H1 (cell line): ENCODE measurements at regions not wholly inside any gene's neighbourhood (a gene's known extent, or its start where the extent isn't known, plus 50 kb on each side); places are given as distances from the start of the nearest gene placed in this dataset.

Experiments used
- CTCF ChIA-PET: fragments of 300-600 bp; sonication (Branson Sonifier 250); formaldehyde crosslinking; loops from one replicate; lab custom pipeline; 2021; ENCODE audit not compliant: partially characterized antibody; lab: Charles Lee
- POLR2A ChIA-PET: fragments of 300-600 bp; sonication (Branson Sonifier 250); formaldehyde crosslinking; loops from one replicate; lab custom pipeline; 2021; ENCODE audit warnings: inconsistent platforms; ENCODE audit not compliant: partially characterized antibody; lab: Charles Lee
- DNase-seq, 2 experiments: peaks; one replicate each; pipeline versions ENCODE4 v3.0.0 to v3.0.0-alpha.2; 2010 to 2022; ENCODE audit warnings: low spot score in 2 of 2, low read depth in 1 of 2, mixed read lengths in 1 of 2
- FAIRE-seq: peaks from 2 replicates; lab custom pipeline; 2011; peaks lifted over from hg19 to GRCh38; lab: Jason Lieb, UNC
- H2AFZ ChIP-seq: 2 replicates; pipeline ENCODE4 v1.8.1; 2012; ENCODE audit warnings: low read length, inconsistent platforms
- H2AK5ac ChIP-seq: 2 replicates; pipeline ENCODE4 v1.6.1; 2013; ENCODE audit warnings: low read depth, low read length
- H2BK120ac ChIP-seq: replicated peaks from 2 replicates; pipeline ENCODE3; 2013; ENCODE audit warnings: low read depth, low read length, inconsistent platforms
- H2BK12ac ChIP-seq: 2 replicates; pipeline ENCODE4 v1.6.1; 2013; ENCODE audit warnings: low read depth, low read length
- H2BK15ac ChIP-seq: 2 replicates; pipeline ENCODE4 v1.6.1; 2013; ENCODE audit warnings: low read length
- H2BK20ac ChIP-seq: 2 replicates; pipeline ENCODE4 v1.6.1; 2013; ENCODE audit warnings: low read length
- H2BK5ac ChIP-seq: 2 replicates; pipeline ENCODE4 v1.6.1; 2013; ENCODE audit warnings: low read depth, low read length
- H3K14ac ChIP-seq: 2 replicates; pipeline ENCODE4 v1.6.1; 2013; ENCODE audit warnings: inconsistent platforms; ENCODE audit not compliant: insufficient read length
- H3K18ac ChIP-seq: 2 replicates; pipeline ENCODE4 v1.6.1; 2013; ENCODE audit warnings: low read length; ENCODE audit errors: extremely low read depth
- H3K23ac ChIP-seq: 2 replicates; pipeline ENCODE4 v1.6.1; 2013; ENCODE audit warnings: inconsistent platforms; ENCODE audit not compliant: insufficient read length
- H3K23me2 ChIP-seq: 2 replicates; pipeline ENCODE4 v1.6.1; 2013; ENCODE audit warnings: low read depth, low read length
- H3K27ac ChIP-seq: 2 replicates; pipeline ENCODE4 v1.6.1; 2011; ENCODE audit warnings: low read depth, low read length, inconsistent platforms
- H3K27me3 ChIP-seq, 4 experiments: replicated peaks in 1 of 4; 1 replicate in 1 of 4; 2 replicates in 3 of 4; pipeline versions ENCODE4 v1.6.1 to v1.8.1; 2011 to 2013; ENCODE audit warnings: low read length in 3 of 4, mild to moderate bottlenecking in 3 of 4, inconsistent platforms in 2 of 4, mixed read lengths in 2 of 4, moderate library complexity in 1 of 4; ENCODE audit not compliant: control insufficient read depth in 3 of 4, insufficient read depth in 3 of 4; ENCODE audit errors: extremely low read depth in 1 of 4
- H3K36me3 ChIP-seq, 4 experiments: 2 replicates each; pipeline versions ENCODE4 v1.6.1 to v1.8.1; 2011 to 2013; ENCODE audit warnings: mild to moderate bottlenecking in 4 of 4, low read length in 3 of 4, moderate library complexity in 2 of 4, control low read depth in 1 of 4, inconsistent platforms in 1 of 4; ENCODE audit not compliant: insufficient read depth in 4 of 4, control insufficient read depth in 2 of 4
- H3K4ac ChIP-seq: replicated peaks from 2 replicates; pipeline ENCODE3; 2013; ENCODE audit warnings: low read length, low read depth, mixed read lengths, inconsistent platforms; ENCODE audit not compliant: insufficient read length
- H3K4me1 ChIP-seq, 4 experiments: replicated peaks in 1 of 4; 1 replicate in 1 of 4; 2 replicates in 3 of 4; pipeline versions ENCODE4 v1.6.1 to v1.8.1; 2011 to 2013; ENCODE audit warnings: low read length in 3 of 4, inconsistent platforms in 2 of 4, mixed read lengths in 1 of 4; ENCODE audit not compliant: insufficient read depth in 4 of 4, control insufficient read depth in 3 of 4
- H3K4me2 ChIP-seq, 2 experiments: 2 replicates each; pipeline versions ENCODE4 v1.6.1 to v1.8.1; 2011 to 2013; ENCODE audit warnings: low read depth in 2 of 2, low read length in 2 of 2, control low read depth in 1 of 2, inconsistent platforms in 1 of 2, mild to moderate bottlenecking in 1 of 2; ENCODE audit not compliant: insufficient read depth in 1 of 2
- H3K4me3 ChIP-seq, 4 experiments: fragments of 200-600, 300-600 bp in 1 of 4; sonication (generic), shearing (Covaris generic), sonication (Bioruptor Twin) in 1 of 4; 2 replicates each; pipeline versions ENCODE4 v1.5.1 to v1.8.1; 2011 to 2016; ENCODE audit warnings: low read length in 4 of 4, low read depth in 3 of 4, control low read depth in 2 of 4, inconsistent platforms in 2 of 4, mild to moderate bottlenecking in 2 of 4, mixed read lengths in 1 of 4, moderate library complexity in 1 of 4; ENCODE audit not compliant: insufficient read depth in 2 of 4; ENCODE audit errors: extremely low read depth in 1 of 4
- H3K56ac ChIP-seq: replicated peaks from 2 replicates; pipeline ENCODE3; 2013; ENCODE audit warnings: low read depth, mild to moderate bottlenecking, mixed read lengths, low read length, inconsistent platforms; ENCODE audit not compliant: insufficient read length
- H3K79me1 ChIP-seq: 2 replicates; pipeline ENCODE4 v1.6.1; 2013; ENCODE audit warnings: low read depth, low read length, control low read depth
- H3K79me2 ChIP-seq, 2 experiments: 2 replicates each; pipeline versions ENCODE4 v1.6.1 to v1.8.1; 2012 to 2013; ENCODE audit warnings: low read length in 2 of 2, mild to moderate bottlenecking in 2 of 2, inconsistent platforms in 1 of 2; ENCODE audit not compliant: insufficient read depth in 2 of 2, control insufficient read depth in 1 of 2
- H3K9ac ChIP-seq, 4 experiments: replicated peaks in 1 of 4; 1 replicate in 1 of 4; 2 replicates in 3 of 4; pipeline versions ENCODE4 v1.6.1 to v1.8.1; 2011 to 2013; ENCODE audit warnings: low read depth in 3 of 4, low read length in 3 of 4, control low read depth in 2 of 4, mild to moderate bottlenecking in 2 of 4, moderate library complexity in 2 of 4, inconsistent platforms in 1 of 4; ENCODE audit errors: extremely low read depth in 1 of 4
- H3K9me3 ChIP-seq, 2 experiments: 2 replicates each; pipeline versions ENCODE4 v1.6.1 to v1.8.1; 2012 to 2013; ENCODE audit warnings: mild to moderate bottlenecking in 2 of 2, moderate library complexity in 2 of 2, control low read depth in 1 of 2, inconsistent platforms in 1 of 2, low read depth in 1 of 2, low read length in 1 of 2, mixed read lengths in 1 of 2; ENCODE audit not compliant: insufficient read depth in 2 of 2
- H4K20me1 ChIP-seq, 2 experiments: replicated peaks in 1 of 2; 2 replicates each; pipeline versions ENCODE3 to v1.8.1; 2011 to 2013; ENCODE audit warnings: inconsistent platforms in 2 of 2, low read length in 2 of 2, mild to moderate bottlenecking in 1 of 2; ENCODE audit not compliant: insufficient read depth in 2 of 2, control insufficient read depth in 1 of 2
- H4K5ac ChIP-seq: 2 replicates; pipeline ENCODE4 v1.6.1; 2013; ENCODE audit warnings: low read length, low read depth, mixed read lengths, inconsistent platforms; ENCODE audit not compliant: insufficient read length
- H4K8ac ChIP-seq: 2 replicates; pipeline ENCODE4 v1.8.0; 2013; ENCODE audit warnings: mild to moderate bottlenecking, moderate library complexity, low read length, inconsistent platforms; ENCODE audit not compliant: insufficient read depth; ENCODE audit errors: extremely low read depth
- H4K91ac ChIP-seq: replicated peaks from 2 replicates; pipeline ENCODE3; 2013; ENCODE audit warnings: low read length, mixed read lengths, inconsistent platforms; ENCODE audit not compliant: insufficient read length
- CBX5 ChIP-seq: fragments of 300-800, 300-1000 bp; sonication (generic); IDR thresholded peaks from 2 replicates; pipeline ENCODE4 v1.7.1; 2016; ENCODE audit warnings: antibody characterized with exemption, low read length, low read depth
- CBX8 ChIP-seq: fragments of 300-800, 300-1000 bp; sonication (generic); IDR thresholded peaks from 2 replicates; pipeline ENCODE4 v1.7.1; 2016; ENCODE audit warnings: low read depth, low read length, borderline replicate concordance
- CREB1 ChIP-seq: IDR thresholded peaks from 2 replicates; pipeline ENCODE4 v1.6.1; 2012; ENCODE audit warnings: inconsistent platforms
- GTF2F1 ChIP-seq: IDR thresholded peaks from 2 replicates; pipeline ENCODE4 v1.6.1; 2012; ENCODE audit warnings: low read depth, low read length, improper control_type of control experiment, borderline replicate concordance
- JUND ChIP-seq: IDR thresholded peaks from 2 replicates; pipeline ENCODE4 v1.6.1; 2011; ENCODE audit warnings: mild to moderate bottlenecking, improper control_type of control experiment, low read length
- KDM5A ChIP-seq: fragments of 200-600 bp; IDR thresholded peaks from 2 replicates; pipeline ENCODE4 v1.7.1; 2012; ENCODE audit warnings: mild to moderate bottlenecking, low read length, inconsistent platforms, mixed read lengths
- MAFK ChIP-seq: IDR thresholded peaks from 2 replicates; pipeline ENCODE4 v1.6.1; 2012; ENCODE audit warnings: low read depth, mild to moderate bottlenecking, improper control_type of control experiment, low read length
- MAX ChIP-seq: IDR thresholded peaks from 2 replicates; pipeline ENCODE4 v1.6.1; 2012; ENCODE audit warnings: inconsistent platforms
- PHF8 ChIP-seq: fragments of 200-600 bp; sonication (generic); conservative IDR thresholded peaks from 2 replicates; pipeline ENCODE4 v1.7.1; 2012; ENCODE audit warnings: low read depth, mild to moderate bottlenecking, inconsistent platforms, low read length, moderate library complexity
- POU5F1 ChIP-seq: IDR thresholded peaks from 2 replicates; pipeline ENCODE4 v1.6.1; 2011; ENCODE audit warnings: low read depth, mild to moderate bottlenecking, low read length, moderate library complexity
- SIX5 ChIP-seq: IDR thresholded peaks from 2 replicates; pipeline ENCODE4 v1.6.1; 2011; ENCODE audit warnings: mild to moderate bottlenecking, low read depth, low read length
- SP4 ChIP-seq: IDR thresholded peaks from 2 replicates; pipeline ENCODE4 v1.6.1; 2012; ENCODE audit warnings: low read length, inconsistent platforms
- TBP ChIP-seq: IDR thresholded peaks from 2 replicates; pipeline ENCODE4 v1.6.1; 2011; ENCODE audit warnings: low read depth, low read length, improper control_type of control experiment
- TCF12 ChIP-seq: IDR thresholded peaks from 2 replicates; pipeline ENCODE4 v1.6.1; 2011; ENCODE audit warnings: low read depth, mild to moderate bottlenecking, low read length
- TEAD4 ChIP-seq: IDR thresholded peaks from 2 replicates; pipeline ENCODE4 v1.6.1; 2012; ENCODE audit warnings: low read depth, low read length, inconsistent platforms, mixed read lengths
- WGBS, 2 experiments: shearing (Covaris generic) in 1 of 2; methylation state at CpG; one replicate each; pipeline versions ENCODE4 v1.1.6 to v1.1.7; 2013 to 2015; ENCODE audit warnings: low lambda C conversion rate in 2 of 2, mixed read lengths in 2 of 2, inconsistent platforms in 1 of 2, low coverage in 1 of 2, missing lambda C conversion rate in 1 of 2; ENCODE audit not compliant: insufficient replicate concordance in 2 of 2, insufficient coverage in 1 of 2, insufficient read length in 1 of 2; ENCODE audit errors: extremely low coverage in 1 of 2, missing lambda C conversion rate in 1 of 2; 5-methylcytosine and 5-hydroxymethylcytosine counted together

GRCh38 chr14:104301731-104302460 lies 163.5 kb downstream of the KIF26A start:
- DNase-seq (no peak), FAIRE-seq (no peak)
- no peak overlapping the region for H2BK5ac ChIP-seq
- no peak overlapping the region for H4K8ac ChIP-seq
- no peaks in the 10 kb centered on the region for H3K36me3 ChIP-seq
- H3K14ac ChIP-seq: no peak overlapping the region
- no peak overlapping the region for H2AK5ac ChIP-seq
- no peaks in the 10 kb centered on the region for H3K79me2 ChIP-seq
- 0 out of 2 replicates have a peak overlapping the region, but pooled peaks have one; percentile 61 for H2BK20ac ChIP-seq
- H3K56ac ChIP-seq: no peak overlapping the region
- no peaks in the 10 kb centered on the region for H3K79me1 ChIP-seq
- peak overlapping the region; percentile 65 for H4K91ac ChIP-seq
- peaks cover 0 to 2% (median 0%) of the 10 kb centered on the region in 4 experiments; a peak in 2 of 7 replicates for H3K4me1 ChIP-seq
- CTCF ChIA-PET: interaction anchor here (0.8 to 2.4 kb wide), 3 partner anchors 9 to 106 kb away, joined by 3 to 9 read pairs (median 6); no protein-coding TSS in a partner anchor
- no peak overlapping the region for H3K4me3 ChIP-seq
- H2BK120ac ChIP-seq: no peak overlapping the region
- no peaks in the 10 kb centered on the region for H3K9me3 ChIP-seq
- 96% methylated on average over 23 of the region's 29 CpGs; no CpG with 5 or more reads in 1 of the 2 experiments for WGBS, 2 experiments
- no peak overlapping the region for H3K9ac ChIP-seq
- H2AFZ ChIP-seq: no peak overlapping the region
- H2BK15ac ChIP-seq: peak overlapping the region; percentile 61; the same call in 1 of the 2 replicates
- POLR2A ChIA-PET: no interaction called here
- H4K20me1 ChIP-seq: peaks cover 0 to 4% of the 10 kb centered on the region in 2 experiments
- no peak overlapping the region for H3K4me2 ChIP-seq
- no peak overlapping the region for H3K27ac ChIP-seq
- H4K5ac ChIP-seq: no peak overlapping the region
- no peaks in the 10 kb centered on the region for H3K27me3 ChIP-seq
- H3K18ac ChIP-seq: no peak overlapping the region
- no peak overlapping the region for H2BK12ac ChIP-seq
- peaks cover 9% of the 10 kb centered on the region; the same call in 1 of the 2 replicates for H3K23me2 ChIP-seq
- no peak overlapping the region for H3K23ac ChIP-seq
- H3K4ac ChIP-seq: no peak overlapping the region
- TF ChIP-seq CBX5 (no peak), CBX8 (no peak), JUND (no peak), MAFK (no peak), SP4 (no peak), MAX (no peak), POU5F1 (no peak), KDM5A (no peak), TEAD4 (no peak), GTF2F1 (no peak), CREB1 (no peak), SIX5 (no peak), TCF12 (no peak), TBP (no peak), PHF8 (no peak)
